ENCODE measurements at regions not wholly inside any gene's neighbourhood (a gene's known extent, or its start where the extent isn't known, plus 50 kb on each side); places are given as distances from the start of the nearest gene placed in this dataset.

DNA sequence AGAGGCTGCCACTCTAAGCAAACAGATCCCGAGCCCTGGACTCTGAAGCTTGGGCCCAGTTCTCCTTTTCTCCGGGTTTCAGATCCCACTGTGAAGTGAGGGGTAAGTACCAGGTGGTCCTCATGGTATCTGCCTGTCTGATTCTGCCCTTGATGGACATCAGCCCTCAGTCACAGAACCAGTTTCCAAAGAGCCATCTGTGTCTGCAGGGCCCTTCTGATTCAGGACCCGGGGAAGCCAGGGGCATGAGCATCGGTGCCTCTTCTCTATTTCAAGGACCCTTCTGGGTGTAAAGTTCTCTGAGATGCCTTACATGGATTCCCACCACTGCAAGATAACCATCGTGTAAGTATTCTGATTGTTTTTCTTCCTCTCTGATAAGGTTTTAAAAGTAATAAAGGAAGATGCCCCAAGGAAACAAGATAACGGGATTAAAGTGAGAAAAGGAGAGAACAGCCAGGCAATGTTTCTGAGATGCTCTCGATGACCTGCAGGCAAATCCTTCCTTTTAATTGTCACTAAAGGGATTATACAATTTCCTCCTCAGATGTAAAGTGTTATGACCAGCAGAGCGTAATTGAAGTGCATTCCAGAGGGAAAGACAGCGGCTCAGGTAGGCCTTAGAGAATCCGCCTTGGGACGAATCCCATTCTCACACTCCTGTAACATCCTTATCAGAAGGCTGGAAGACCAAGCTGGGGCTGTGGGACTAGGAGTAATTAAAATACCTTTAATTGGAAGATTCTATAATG lies 924.3 kb downstream of the TBC1D22A start:
- TF ChIP-seq, protein P1, sequence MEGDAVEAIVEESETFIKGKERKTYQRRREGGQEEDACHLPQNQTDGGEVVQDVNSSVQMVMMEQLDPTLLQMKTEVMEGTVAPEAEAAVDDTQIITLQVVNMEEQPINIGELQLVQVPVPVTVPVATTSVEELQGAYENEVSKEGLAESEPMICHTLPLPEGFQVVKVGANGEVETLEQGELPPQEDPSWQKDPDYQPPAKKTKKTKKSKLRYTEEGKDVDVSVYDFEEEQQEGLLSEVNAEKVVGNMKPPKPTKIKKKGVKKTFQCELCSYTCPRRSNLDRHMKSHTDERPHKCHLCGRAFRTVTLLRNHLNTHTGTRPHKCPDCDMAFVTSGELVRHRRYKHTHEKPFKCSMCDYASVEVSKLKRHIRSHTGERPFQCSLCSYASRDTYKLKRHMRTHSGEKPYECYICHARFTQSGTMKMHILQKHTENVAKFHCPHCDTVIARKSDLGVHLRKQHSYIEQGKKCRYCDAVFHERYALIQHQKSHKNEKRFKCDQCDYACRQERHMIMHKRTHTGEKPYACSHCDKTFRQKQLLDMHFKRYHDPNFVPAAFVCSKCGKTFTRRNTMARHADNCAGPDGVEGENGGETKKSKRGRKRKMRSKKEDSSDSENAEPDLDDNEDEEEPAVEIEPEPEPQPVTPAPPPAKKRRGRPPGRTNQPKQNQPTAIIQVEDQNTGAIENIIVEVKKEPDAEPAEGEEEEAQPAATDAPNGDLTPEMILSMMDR (IDR thresholded peaks at IDR 0.05; ENCODE audit: insufficient read depth, low read length) = no peak
- TF ChIP-seq POLR2AphosphoS5 (IDR thresholded peaks at IDR 0.05; ENCODE audit: low read depth) = no peak

All from HL-60 (cell line).